DMS 273 treated with DMSO at 0.1 percent for 48 hours (cell line): ENCODE measurements at regions not wholly inside any gene's neighbourhood (a gene's known extent, or its start where the extent isn't known, plus 50 kb on each side); places are given as distances from the start of the nearest gene placed in this dataset.

ENCODE experiments used
- DNase-seq: peaks from one replicate; lab custom pipeline; 2025; lab: John Stamatoyannopoulos, UW

DNA sequence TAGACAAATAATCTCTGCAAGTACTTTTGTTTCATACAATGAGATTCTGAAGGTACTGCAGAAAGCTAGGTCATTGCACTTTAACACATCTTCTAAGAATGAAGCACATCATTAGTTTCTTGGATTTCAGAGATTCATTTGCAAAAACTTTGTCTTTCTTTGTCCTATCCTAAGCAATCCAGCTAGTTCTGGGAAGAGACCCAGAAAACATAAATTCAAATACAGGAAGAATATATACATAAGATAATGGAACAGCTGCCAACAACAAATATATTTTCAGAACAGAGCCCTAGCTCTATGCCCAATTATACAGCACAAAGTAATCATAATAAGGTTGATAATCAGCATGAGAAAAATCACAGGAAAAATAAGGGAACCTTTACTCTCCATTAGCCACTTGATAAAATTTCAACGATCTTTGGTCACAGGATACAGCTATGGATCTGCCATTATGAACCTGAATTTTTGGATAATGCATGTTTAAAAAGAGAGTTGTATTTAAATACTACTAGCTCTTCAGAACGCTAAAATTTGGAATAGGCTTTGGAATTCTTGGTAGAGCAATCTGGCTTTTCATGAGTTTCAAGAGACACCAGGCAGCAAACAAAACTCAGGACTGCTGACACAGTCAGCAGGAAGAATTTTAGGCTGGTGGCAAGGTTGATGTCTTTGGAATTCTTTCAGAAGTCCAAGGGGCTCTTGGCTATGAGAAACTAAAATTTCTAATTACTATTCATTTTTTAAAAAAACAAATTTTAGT lies 250.4 kb upstream of the SMIM21 start:
- DNase-seq, result no peak

GRCh38 chr18:75660932-75661331 lies 233.4 kb upstream of the SMIM21 start:
- no peak for DNase-seq

GRCh38 chr18:75659535-75660023 lies 232.1 kb upstream of the SMIM21 start:
- DNase-seq, result no peak

- DNase-seq, result no peak
These were observed 230.8 kb upstream of the SMIM21 start for GRCh38 chr18:75658330-75658729.

GRCh38 chr18:75656563-75657247 lies 229.2 kb upstream of the SMIM21 start:
- DNase-seq, result no peak

DNA sequence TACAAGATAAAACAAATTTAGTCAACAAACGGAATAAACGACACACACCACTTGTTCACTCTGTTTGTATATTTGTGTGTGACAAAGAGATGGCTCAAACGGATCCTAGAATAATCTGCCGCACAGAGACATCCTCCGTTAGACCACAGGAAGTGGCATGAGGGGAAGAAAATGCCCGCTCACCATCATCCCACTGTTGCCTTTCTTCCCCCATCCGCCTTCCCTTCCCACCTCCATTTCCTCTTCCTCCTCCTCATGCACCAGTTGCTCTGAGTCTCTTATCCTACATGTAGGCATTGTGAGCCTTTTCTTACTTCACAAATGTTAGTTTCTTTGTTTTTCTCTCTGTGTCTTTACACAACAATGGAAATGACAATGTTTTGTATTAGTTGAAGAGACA lies 228.5 kb upstream of the SMIM21 start:
- no peak for DNase-seq

DNA sequence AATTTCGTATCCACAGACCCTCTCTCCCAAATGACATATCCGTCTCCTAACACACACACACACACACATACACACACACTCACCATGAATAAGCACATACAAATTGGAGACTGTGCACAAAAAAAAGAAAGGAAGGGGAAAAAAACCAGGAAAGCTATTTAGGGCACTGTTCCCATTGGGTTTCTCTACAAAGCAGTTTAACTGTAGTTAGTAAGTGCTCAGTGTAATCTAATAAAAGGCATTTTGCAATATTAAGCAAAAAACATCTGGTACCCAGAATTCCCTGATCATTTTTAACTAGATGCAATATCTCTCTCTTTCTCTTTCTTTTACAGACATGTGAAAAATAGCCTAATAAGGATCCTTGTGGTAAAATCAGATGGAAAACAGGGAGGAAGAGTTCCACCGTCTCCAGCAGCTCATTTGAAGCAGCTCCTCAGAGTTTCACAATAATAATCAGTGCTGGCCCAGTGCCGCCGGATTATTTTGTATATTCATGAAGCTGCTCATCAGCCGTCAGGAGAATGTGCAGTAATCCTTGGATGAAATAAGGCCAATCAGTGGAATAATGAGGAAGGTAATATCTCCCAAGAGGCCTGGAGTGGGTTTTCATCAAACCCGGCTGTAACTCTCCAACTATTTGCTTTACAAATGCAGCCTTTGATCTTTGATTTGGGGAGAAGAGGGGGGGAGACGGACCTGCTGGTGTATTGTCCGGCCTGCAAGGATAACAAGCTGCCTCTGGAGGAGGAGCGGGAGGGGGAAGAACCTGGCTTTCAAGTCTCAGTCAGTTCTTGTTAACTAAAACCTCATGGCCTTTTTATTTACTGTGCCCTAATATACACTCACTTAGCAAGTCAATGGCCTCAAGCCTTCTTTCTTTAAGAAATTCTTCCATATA lies 227.6 kb upstream of the SMIM21 start:
- no peak for DNase-seq

- DNase-seq, result no peak
These were observed 226.9 kb upstream of the SMIM21 start for GRCh38 chr18:75654386-75654785.

GRCh38 chr18:75652528-75652927 lies 225.0 kb upstream of the SMIM21 start:
- no peak for DNase-seq

GRCh38 chr18:75644871-75645270 lies 217.4 kb upstream of the SMIM21 start:
- no peak for DNase-seq

- no peak for DNase-seq
These were observed 215.6 kb upstream of the SMIM21 start for GRCh38 chr18:75643083-75643482.

GRCh38 chr18:75639472-75639831 lies 211.9 kb upstream of the SMIM21 start:
- DNase-seq, result no peak

DNA sequence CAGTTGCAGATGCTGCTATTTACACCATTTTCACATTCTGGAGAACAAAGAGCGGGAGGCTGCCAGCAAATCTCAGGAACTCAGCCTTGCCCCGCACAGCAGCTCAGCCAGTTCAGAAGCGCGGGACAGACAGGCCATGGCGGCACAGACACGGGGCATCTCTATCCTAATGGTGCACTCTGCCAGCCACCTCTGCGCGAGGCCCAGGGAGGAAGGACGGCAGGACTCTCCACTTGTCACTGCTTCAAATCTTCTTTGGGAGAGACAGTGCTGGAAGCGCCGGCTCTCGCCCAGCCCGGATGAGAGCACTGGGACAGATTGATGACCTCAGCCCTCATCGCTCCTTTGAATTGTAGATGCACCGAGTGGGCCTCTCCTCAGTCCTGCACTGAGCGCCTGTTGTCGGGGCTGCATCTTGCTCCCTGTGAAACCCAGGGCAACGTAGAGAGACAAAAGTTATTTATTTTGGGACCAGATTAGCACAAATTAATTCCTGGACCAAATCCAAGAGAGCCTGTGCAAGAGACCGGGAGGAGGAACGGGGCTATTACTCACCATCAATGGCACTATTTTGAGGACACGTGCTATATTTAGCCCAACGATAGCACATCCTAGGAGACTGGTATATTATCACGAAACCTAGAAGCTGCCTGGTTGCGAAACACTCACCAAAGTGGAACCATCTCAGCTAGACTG lies 211.4 kb upstream of the SMIM21 start:
- no peak for DNase-seq

- no peak for DNase-seq
These were observed 210.8 kb upstream of the SMIM21 start for GRCh38 chr18:75638223-75638775.

GRCh38 chr18:75635096-75635495 lies 207.6 kb upstream of the SMIM21 start:
- DNase-seq, result no peak

- DNase-seq, result no peak
These were observed 198.5 kb upstream of the SMIM21 start for GRCh38 chr18:75625966-75626365.

- no peak for DNase-seq
These were observed 197.4 kb upstream of the SMIM21 start for GRCh38 chr18:75624869-75625268.

GRCh38 chr18:75621818-75622217 lies 194.3 kb upstream of the SMIM21 start:
- DNase-seq, result no peak

- DNase-seq, result no peak
These were observed 190.6 kb upstream of the SMIM21 start for GRCh38 chr18:75618146-75618545.

- no peak for DNase-seq
These were observed 185.0 kb upstream of the SMIM21 start for GRCh38 chr18:75612456-75612855.

- DNase-seq, result no peak
These were observed 180.2 kb upstream of the SMIM21 start for GRCh38 chr18:75607701-75608100.

DNA sequence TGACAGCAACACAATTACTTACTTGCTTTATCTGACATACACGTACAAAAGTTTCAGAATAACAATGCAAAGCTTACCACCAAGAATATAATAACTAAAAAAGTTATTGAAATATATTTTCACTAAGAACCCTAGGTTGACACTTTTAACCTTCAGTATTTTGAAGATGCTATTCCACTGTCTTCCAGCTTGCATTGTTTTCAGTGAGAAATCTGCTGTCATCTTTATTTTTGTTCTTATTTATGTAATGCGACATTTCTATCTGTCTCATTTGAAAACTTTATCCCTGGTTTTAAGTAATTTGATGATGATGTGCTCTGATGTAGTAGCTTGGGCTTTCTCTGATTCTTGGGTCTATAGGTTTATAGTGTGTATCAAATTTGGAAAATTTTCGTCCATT lies 165.0 kb upstream of the SMIM21 start:
- no peak for DNase-seq
